IMR-90 (cell line): ENCODE measurements at regions not wholly inside any gene's neighbourhood (a gene's known extent, or its start where the extent isn't known, plus 50 kb on each side); places are given as distances from the start of the nearest gene placed in this dataset.

ENCODE experiments used
- ATAC-seq: fragments of 200-7000 bp; cut with Tn5 transposase; 2 replicates; pipeline ENCODE4 v1.9.1; 2020; ENCODE audit warnings: low read depth, mild to moderate bottlenecking, moderate library complexity
- BruUV-seq: library from RNA; stranded (reverse); fragments of 400-500 nt; replicated peaks from 2 replicates; lab custom pipeline; 2021; lab: Mats Ljungman, UMichigan
- CTCF ChIA-PET: fragments of 300-600 bp; formaldehyde crosslinking; extraction: SDS; loops from one replicate; lab custom pipeline; 2021; ENCODE audit warnings: antibody characterized with exemption; lab: Yijun Ruan, JAX
- POLR2A ChIA-PET: fragments of 300-600 bp; sonication (Branson Sonifier 250); formaldehyde crosslinking; loops from one replicate; lab custom pipeline; 2022; ENCODE audit warnings: antibody characterized with exemption; ENCODE audit not compliant: unreplicated experiment; lab: Charles Lee
- DNase-seq: peaks from one replicate; pipeline ENCODE4 v3.0.0; 2013
- H2AFZ ChIP-seq: replicated peaks from 2 replicates; pipeline ENCODE3; 2013; ENCODE audit warnings: low read length, mild to moderate bottlenecking; ENCODE audit not compliant: poor library complexity
- H2AK5ac ChIP-seq: 2 replicates; pipeline ENCODE4 v1.6.1; 2013; ENCODE audit warnings: low read depth, low read length, inconsistent platforms
- H2AK9ac ChIP-seq: replicated peaks from 2 replicates; pipeline ENCODE3; 2013; ENCODE audit warnings: mild to moderate bottlenecking, low read depth, low read length, moderate library complexity; ENCODE audit not compliant: poor library complexity
- H2BK120ac ChIP-seq: 2 replicates; pipeline ENCODE4 v1.6.1; 2013; ENCODE audit warnings: low read depth, low read length, inconsistent platforms
- H2BK15ac ChIP-seq: 3 replicates; pipeline ENCODE4 v1.6.1; 2013; ENCODE audit warnings: low read depth, low read length, inconsistent platforms
- H2BK20ac ChIP-seq: 2 replicates; pipeline ENCODE4 v1.6.1; 2013; ENCODE audit warnings: low read depth, mild to moderate bottlenecking, inconsistent platforms, low read length, moderate library complexity
- H2BK5ac ChIP-seq: 2 replicates; pipeline ENCODE4 v1.6.1; 2013; ENCODE audit warnings: mild to moderate bottlenecking, low read depth, low read length, inconsistent platforms; ENCODE audit not compliant: poor library complexity, severe bottlenecking
- H3K14ac ChIP-seq: replicated peaks from 2 replicates; pipeline ENCODE4 v1.6.1; 2013; ENCODE audit warnings: low read depth, low read length, inconsistent platforms
- H3K18ac ChIP-seq: 2 replicates; pipeline ENCODE4 v1.6.1; 2013; ENCODE audit warnings: low read depth, low read length, control low read depth
- H3K23ac ChIP-seq: 2 replicates; pipeline ENCODE4 v1.6.1; 2013; ENCODE audit warnings: low read depth, low read length, inconsistent platforms
- H3K27ac ChIP-seq: 2 replicates; pipeline ENCODE4 v1.5.1; 2013; ENCODE audit warnings: mild to moderate bottlenecking, control low read depth, low read length; ENCODE audit not compliant: insufficient read depth
- H3K27me3 ChIP-seq: 2 replicates; pipeline ENCODE4 v1.6.1; 2013; ENCODE audit warnings: low read length; ENCODE audit not compliant: control insufficient read depth, insufficient read depth
- H3K36me3 ChIP-seq: 2 replicates; pipeline ENCODE4 v1.6.1; 2013; ENCODE audit warnings: low read length, mixed read lengths; ENCODE audit not compliant: control insufficient read depth, insufficient read depth
- H3K4ac ChIP-seq: 2 replicates; pipeline ENCODE4 v1.6.1; 2013; ENCODE audit warnings: low read depth, low read length, inconsistent platforms
- H3K4me1 ChIP-seq: 2 replicates; pipeline ENCODE4 v1.6.1; 2013; ENCODE audit warnings: low read length, mixed read lengths; ENCODE audit not compliant: control insufficient read depth, insufficient read depth
- H3K4me2 ChIP-seq: 2 replicates; pipeline ENCODE4 v1.6.1; 2013; ENCODE audit warnings: low read depth, mild to moderate bottlenecking, control low read depth, low read length, moderate library complexity
- H3K4me3 ChIP-seq: 2 replicates; pipeline ENCODE4 v1.5.1; 2013; ENCODE audit warnings: low read depth, mild to moderate bottlenecking, control low read depth, low read length, moderate library complexity; ENCODE audit not compliant: insufficient read depth
- H3K56ac ChIP-seq: 2 replicates; pipeline ENCODE4 v1.6.1; 2013; ENCODE audit warnings: low read length, inconsistent platforms; ENCODE audit not compliant: insufficient read depth; ENCODE audit errors: extremely low read depth
- H3K79me1 ChIP-seq, 2 experiments: 2 replicates each; pipeline ENCODE4 v1.6.1; 2013; ENCODE audit warnings: low read length in 2 of 2, inconsistent platforms in 1 of 2, low read depth in 1 of 2
- H3K9ac ChIP-seq: 2 replicates; pipeline ENCODE4 v1.6.1; 2013; ENCODE audit warnings: low read depth, low read length, control low read depth
- H3K9me1 ChIP-seq: 2 replicates; pipeline ENCODE4 v1.6.1; 2013; ENCODE audit warnings: low read length, inconsistent platforms; ENCODE audit not compliant: insufficient read depth
- H3K9me3 ChIP-seq: 2 replicates; pipeline ENCODE4 v1.6.1; 2013; ENCODE audit warnings: low read length; ENCODE audit not compliant: control insufficient read depth, insufficient read depth
- H4K20me1 ChIP-seq: 2 replicates; pipeline ENCODE4 v1.6.1; 2013; ENCODE audit warnings: low read length, inconsistent platforms; ENCODE audit not compliant: insufficient read depth
- H4K5ac ChIP-seq: 2 replicates; pipeline ENCODE4 v1.6.1; 2013; ENCODE audit warnings: mild to moderate bottlenecking, low read depth, low read length, control low read depth
- H4K8ac ChIP-seq, 2 experiments: 2 replicates each; pipeline ENCODE4 v1.6.1; 2013; ENCODE audit warnings: low read depth in 2 of 2, low read length in 2 of 2, control low read depth in 1 of 2, inconsistent platforms in 1 of 2
- H4K91ac ChIP-seq: 2 replicates; pipeline ENCODE4 v1.6.1; 2013; ENCODE audit warnings: low read depth, low read length, inconsistent platforms; ENCODE audit not compliant: insufficient read depth
- MAFK ChIP-seq: IDR thresholded peaks from 2 replicates; pipeline ENCODE4 v1.6.1; 2012; ENCODE audit warnings: low read depth, low read length, improper control_type of control experiment
- MAZ ChIP-seq: IDR thresholded peaks from 2 replicates; pipeline ENCODE4 v1.6.1; 2012; ENCODE audit warnings: low read depth, mild to moderate bottlenecking, low read length, improper control_type of control experiment, moderate library complexity, borderline replicate concordance
- NFE2L2 ChIP-seq: fragments of 150-350 bp; IDR thresholded peaks from 2 replicates; pipeline ENCODE4 v1.6.1; 2016; ENCODE audit warnings: low read depth, mild to moderate bottlenecking, low read length
- RAD21 ChIP-seq: IDR thresholded peaks from 2 replicates; pipeline ENCODE4 v1.6.1; 2012; ENCODE audit warnings: low read length, improper control_type of control experiment
- RCOR1 ChIP-seq: IDR thresholded peaks from 2 replicates; pipeline ENCODE4 v1.6.1; 2012; ENCODE audit warnings: mild to moderate bottlenecking, low read length, improper control_type of control experiment; ENCODE audit not compliant: insufficient replicate concordance
- SMC3 ChIP-seq: fragments of 150-350 bp; IDR thresholded peaks from 2 replicates; pipeline ENCODE4 v1.6.1; 2016; ENCODE audit warnings: low read depth, mild to moderate bottlenecking, antibody characterized with exemption, low read length, moderate library complexity
- WGBS, 2 experiments: methylation state at CpG; one replicate each; pipeline versions ENCODE4 v1.1.5 to v1.1.7; 2013; ENCODE audit warnings: missing lambda C conversion rate in 2 of 2; ENCODE audit not compliant: insufficient read length in 1 of 2; ENCODE audit errors: extremely low coverage in 2 of 2; 5-methylcytosine and 5-hydroxymethylcytosine counted together
- dilution Hi-C: fragments of 300-500 bp; cut with HindIII; formaldehyde crosslinking; loops from one replicate; pipeline ENCODE4 v1.14.3; 2018; ENCODE audit warnings: low sequenced_read_pairs; ENCODE audit not compliant: unreplicated experiment
- in situ Hi-C: fragments of 300-500 bp; cut with MboI; formaldehyde crosslinking; loops from 3 replicates; pipeline ENCODE4 v1.14.3; 2019; ENCODE audit warnings: low sequenced_read_pairs, inconsistent platforms, mixed read lengths
- intact Hi-C: fragments of 100-400 bp; cut with micrococcal nuclease; formaldehyde crosslinking; loops from 2 replicates; pipeline ENCODE4 v1.10.0; 2022
- TF ChIP-seq, protein P1 (sequence below): conservative IDR thresholded peaks from 2 replicates; pipeline ENCODE4 v1.5.1; 2012; ENCODE audit warnings: mild to moderate bottlenecking, low read depth, low read length, improper control_type of control experiment

DNA sequence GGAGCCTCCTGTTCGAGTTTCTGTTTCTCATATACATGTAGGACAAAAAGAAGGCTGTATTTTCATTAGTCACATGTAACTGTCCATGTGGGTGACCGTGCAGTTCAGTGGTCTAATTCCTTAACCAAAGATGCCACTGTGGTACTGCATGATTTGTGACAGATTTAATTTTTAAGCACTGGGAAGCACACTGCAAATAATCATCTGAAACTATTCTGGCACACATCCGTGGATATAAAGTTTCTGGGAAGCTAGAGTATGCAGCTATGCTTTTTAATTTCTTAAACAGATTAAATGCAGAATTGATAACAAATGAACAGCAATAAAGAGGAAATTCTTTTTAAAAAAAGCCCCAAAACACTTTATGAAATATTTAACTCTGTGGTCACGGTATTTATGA, 254.8 kb downstream of the LMO4 start:
- ATAC-seq, result no peak
- no TSS peak for BruUV-seq
- 60% methylated on average over 1 of the region's 4 CpGs; no CpG with 5 or more reads in 1 of the 2 experiments for WGBS, 2 experiments

More for the DNA sequence above, 254.8 kb downstream of the LMO4 start:
- H4K8ac ChIP-seq, result no peak overlapping the region
- no peak overlapping the region for H2AK5ac ChIP-seq
- no peak overlapping the region for H3K23ac ChIP-seq
- no peak overlapping the region for H2BK5ac ChIP-seq
- H3K9me1 ChIP-seq, result no peaks in the 10 kb centered on the region
- H2BK120ac ChIP-seq, result no peak overlapping the region
- H3K4me2 ChIP-seq, result peak overlapping the region; percentile 59
- H4K91ac ChIP-seq, result no peak overlapping the region
- peak overlapping the region; percentile 60; the same call in 1 of the 2 replicates for H3K18ac ChIP-seq
- no peak overlapping the region for H3K56ac ChIP-seq
- no peak overlapping the region for H2AFZ ChIP-seq
- H3K4me1 ChIP-seq, result peaks cover 4% of the 10 kb centered on the region; the same call in 1 of the 2 replicates
- no peak overlapping the region for H3K27ac ChIP-seq
- no peak for DNase-seq
- in situ Hi-C loops, result no loop called here
- H3K9me3 ChIP-seq, result no peaks in the 10 kb centered on the region
- no peaks in the 10 kb centered on the region for H4K20me1 ChIP-seq
- no peak overlapping the region for H2BK20ac ChIP-seq
- no peak overlapping the region for H3K4ac ChIP-seq
- no peak overlapping the region for H3K9ac ChIP-seq
- ChIA-PET POLR2A (no interaction called here), CTCF (no interaction called here)
- H2AK9ac ChIP-seq, result no peak overlapping the region
- no peaks in the 10 kb centered on the region for H3K27me3 ChIP-seq
- no peak overlapping the region for H4K5ac ChIP-seq
- dilution Hi-C loops, result no loop called here
- TF ChIP-seq, protein P1, sequence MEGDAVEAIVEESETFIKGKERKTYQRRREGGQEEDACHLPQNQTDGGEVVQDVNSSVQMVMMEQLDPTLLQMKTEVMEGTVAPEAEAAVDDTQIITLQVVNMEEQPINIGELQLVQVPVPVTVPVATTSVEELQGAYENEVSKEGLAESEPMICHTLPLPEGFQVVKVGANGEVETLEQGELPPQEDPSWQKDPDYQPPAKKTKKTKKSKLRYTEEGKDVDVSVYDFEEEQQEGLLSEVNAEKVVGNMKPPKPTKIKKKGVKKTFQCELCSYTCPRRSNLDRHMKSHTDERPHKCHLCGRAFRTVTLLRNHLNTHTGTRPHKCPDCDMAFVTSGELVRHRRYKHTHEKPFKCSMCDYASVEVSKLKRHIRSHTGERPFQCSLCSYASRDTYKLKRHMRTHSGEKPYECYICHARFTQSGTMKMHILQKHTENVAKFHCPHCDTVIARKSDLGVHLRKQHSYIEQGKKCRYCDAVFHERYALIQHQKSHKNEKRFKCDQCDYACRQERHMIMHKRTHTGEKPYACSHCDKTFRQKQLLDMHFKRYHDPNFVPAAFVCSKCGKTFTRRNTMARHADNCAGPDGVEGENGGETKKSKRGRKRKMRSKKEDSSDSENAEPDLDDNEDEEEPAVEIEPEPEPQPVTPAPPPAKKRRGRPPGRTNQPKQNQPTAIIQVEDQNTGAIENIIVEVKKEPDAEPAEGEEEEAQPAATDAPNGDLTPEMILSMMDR, result no peak
- TF ChIP-seq SMC3 (no peak), RCOR1 (no peak), RAD21 (no peak), MAZ (no peak), NFE2L2 (no peak), MAFK (no peak)
- H3K4me3 ChIP-seq, result no peak overlapping the region
- intact Hi-C loops, result loop anchor here (10.0 kb wide), 1 partner anchor 249 kb away; no protein-coding TSS in a partner anchor
- H3K36me3 ChIP-seq, result no peaks in the 10 kb centered on the region
- H3K14ac ChIP-seq, result no peak overlapping the region
- H3K79me1 ChIP-seq, result no peaks in the 10 kb centered on the region
- H2BK15ac ChIP-seq, result no peak overlapping the region
